GM19438 (cell line): ENCODE measurements at regions not wholly inside any gene's neighbourhood (a gene's known extent, or its start where the extent isn't known, plus 50 kb on each side); places are given as distances from the start of the nearest gene placed in this dataset.

Source experiments
- ATAC-seq: cut with Tn5 transposase; IDR thresholded peaks from one replicate; pipeline ENCODE4 v1.9.1; 2021; ENCODE audit warnings: low read depth; ENCODE audit not compliant: unreplicated experiment

DNA sequence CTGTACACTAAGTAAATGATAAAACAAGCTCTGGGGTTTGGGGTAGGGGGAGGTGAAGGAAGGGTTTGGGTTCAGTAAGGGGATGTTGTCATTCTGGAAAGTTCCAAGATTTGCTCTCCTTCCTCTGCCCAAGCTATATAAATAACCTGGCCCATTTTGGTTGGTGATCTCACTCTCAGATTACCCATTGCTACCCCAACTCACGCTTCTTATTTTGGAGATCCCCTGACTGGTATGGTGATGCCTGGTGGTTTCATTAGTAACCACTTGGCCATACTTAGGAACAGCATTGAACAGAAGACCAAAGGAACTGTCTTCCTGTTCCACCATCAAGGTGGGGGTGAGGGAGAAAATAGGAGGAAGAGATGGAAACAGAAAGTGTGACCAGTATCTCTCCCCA is 259.6 kb upstream of the TBX3 start:
- no peak for ATAC-seq

DNA sequence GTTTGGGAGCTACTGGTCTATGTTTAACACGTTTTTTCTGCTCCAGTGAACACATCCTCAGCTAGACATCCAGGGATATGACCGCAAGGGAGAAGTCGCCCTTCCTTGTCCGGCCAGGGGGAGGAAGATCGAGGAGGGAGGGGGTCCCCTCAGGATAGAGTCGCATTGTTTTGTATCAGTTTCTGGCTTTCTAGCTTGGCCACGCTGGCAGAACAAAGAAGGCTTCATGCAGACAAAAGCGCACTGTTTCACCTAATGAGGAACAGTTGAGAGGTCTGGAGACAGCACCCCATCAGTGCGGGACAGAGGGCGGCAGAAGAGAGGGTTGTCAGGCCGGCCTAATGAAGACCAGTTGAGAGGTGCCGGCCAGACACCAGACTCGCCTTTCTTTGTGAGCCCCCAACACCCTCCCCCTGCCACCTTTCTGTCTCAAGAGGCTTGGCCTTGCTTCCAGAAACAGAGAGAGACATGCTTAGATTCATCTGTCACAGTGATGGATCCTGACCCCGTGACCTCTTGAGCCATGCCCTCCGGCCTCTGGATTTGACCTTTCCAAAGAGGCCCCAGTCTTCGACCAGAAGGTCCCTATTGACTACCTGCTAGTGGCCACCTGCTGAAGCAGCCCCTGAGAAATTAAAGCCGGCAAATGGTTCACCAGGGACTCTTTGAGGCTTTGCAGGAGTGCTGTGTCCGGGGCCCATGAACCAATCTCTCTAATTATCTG is 254.7 kb upstream of the TBX3 start:
- ATAC-seq, result no peak

DNA sequence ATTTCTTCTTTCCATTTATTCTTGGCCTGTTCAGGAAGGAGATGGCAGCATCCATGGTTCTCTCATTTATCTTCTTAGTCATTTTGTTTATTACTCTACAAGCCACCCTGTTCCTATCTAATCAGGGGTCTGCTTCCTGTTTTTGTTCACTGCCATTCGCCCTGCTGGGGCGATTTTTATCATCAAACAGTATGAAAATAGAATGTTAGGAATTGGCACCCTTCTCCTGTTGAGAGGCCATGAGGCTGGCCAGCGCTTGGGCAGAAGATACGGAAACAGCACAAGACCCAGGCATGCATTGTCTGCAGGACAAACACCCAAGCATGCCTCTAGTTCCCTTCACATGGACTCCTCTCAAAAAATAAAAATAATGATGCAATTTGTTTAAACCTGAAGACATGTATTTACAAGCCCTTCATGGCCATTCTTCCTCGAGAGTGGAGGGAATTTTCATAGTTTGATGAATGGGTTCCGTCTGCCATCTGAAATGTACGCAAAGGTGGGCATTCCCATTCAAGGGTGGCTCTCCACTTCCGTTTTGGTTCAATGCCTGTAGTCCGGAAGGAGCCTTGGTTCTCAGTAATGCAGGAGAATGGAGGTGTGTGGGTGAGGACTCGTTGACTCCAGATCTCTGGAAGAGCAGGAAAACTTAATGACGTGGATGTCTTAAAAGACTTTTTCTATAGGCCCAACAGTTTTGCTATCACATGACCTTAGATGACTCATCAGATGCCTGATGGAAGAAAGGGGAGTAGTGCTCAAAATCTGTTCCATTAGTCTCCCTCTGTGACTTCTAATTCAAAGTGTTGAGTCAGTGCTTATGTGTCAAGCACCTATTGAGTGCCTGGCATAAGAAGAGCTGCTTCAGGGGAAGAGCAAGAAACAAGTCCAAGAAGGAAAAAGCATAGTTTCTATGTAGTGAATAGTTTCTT is 252.4 kb upstream of the TBX3 start:
- ATAC-seq, result no peak

DNA sequence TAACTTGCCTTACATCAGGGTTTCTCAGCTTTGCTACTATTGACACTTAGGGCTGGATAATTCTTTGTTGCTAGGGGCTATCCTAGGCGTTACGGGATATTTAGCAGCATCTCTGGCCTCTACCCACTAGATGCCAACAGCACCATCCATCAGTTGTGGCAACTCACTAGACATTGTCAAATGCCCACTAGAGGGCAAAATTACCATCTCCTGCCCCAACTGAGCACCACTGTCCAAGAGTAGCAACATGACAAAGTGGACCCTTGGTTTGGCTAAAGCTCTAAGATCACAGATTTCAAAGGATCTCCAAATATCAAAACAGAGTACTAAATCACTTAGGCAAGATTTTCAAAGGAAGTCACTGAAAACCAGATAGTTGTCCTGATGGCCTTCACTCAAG is 251.7 kb upstream of the TBX3 start:
- no peak for ATAC-seq

DNA sequence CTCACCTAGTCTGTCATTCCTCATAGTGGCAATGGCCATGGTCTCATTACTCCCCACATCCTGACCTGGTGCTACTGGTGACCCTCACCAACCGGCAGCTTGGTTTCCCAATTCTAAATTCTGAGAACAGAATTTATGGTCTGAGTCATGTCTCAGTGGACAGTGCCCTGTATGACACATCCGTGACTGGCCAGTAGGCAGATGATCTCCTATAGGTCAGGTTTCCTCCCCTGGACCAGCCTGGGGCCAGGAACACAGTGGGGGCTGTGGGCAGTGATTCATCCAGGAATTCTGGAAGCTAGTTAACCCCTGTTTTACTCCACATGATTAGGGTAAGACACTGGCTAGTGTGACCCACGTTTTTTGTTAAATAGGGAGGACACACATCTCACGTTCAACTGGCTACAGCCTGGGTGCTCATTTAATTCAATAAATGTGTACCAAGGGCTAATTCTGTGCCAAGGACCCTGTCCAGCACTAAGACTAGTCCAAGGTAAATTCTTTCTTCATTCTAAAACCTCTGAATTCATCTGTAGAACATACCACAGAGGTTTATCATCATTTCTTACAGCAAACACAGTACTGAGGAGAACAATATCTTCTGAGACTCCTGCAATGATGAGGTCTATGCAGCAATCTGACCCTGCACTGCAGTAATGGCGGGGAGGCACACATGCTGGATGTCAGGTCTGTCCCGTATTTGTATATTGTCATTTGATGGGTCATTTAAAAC is 249.6 kb upstream of the TBX3 start:
- ATAC-seq, result no peak

DNA sequence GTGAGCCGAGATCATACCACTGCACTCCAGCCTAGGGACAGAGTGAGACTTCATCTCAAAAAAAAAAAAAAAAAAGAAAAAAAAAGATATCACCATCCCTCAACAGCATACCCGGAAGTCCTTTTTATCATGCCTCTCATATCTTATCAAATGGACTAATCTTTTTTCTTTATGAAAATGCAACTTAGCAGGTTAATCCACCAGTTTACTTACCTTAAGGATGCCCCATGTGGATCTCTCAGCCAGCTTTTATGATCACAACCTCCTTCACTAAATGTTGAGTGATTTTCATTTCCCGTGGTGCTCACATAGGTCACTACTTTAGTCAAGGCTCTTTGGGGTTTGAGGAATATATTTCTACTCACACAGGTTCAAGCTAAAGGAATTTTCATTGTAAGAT is 248.8 kb upstream of the TBX3 start:
- no peak for ATAC-seq

DNA sequence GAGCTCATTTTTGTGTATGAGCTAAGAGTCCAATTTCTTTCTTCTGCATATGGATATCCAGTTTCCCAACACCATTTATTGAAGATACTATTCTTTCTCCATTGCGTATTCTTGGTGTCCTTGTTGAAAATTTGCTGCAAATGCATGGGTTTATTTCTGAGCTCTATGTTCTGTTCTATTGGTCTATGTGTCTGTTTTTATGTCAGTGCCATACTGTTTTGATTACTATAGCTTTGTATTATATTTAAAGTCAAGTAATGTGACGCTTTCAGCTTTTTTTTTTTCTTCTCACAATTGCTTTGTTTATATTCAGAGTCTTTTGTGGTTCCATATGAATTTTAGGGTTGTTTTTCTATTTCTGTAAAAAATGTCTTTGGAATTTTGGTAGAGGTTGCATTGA is 247.1 kb upstream of the TBX3 start:
- no peak for ATAC-seq

DNA sequence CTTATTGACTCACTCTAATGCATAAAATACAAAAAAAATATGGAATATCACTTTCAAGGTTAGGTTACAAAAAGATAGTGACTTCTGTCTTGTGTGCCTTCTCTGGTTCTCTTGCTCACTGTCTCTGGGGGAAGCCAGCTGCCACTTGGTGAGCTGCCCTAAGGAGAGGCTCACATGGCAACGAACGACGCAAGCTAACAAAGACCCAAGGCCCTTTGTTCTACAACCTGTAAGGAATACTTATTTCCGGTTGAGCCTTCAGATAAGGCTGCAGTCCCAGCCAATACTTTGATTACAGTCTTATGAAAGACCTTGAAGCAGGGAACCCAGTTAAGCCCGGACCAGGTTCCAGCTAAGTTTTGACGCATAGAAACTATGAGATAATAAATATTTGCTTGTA is 242.4 kb upstream of the TBX3 start:
- ATAC-seq, result no peak

DNA sequence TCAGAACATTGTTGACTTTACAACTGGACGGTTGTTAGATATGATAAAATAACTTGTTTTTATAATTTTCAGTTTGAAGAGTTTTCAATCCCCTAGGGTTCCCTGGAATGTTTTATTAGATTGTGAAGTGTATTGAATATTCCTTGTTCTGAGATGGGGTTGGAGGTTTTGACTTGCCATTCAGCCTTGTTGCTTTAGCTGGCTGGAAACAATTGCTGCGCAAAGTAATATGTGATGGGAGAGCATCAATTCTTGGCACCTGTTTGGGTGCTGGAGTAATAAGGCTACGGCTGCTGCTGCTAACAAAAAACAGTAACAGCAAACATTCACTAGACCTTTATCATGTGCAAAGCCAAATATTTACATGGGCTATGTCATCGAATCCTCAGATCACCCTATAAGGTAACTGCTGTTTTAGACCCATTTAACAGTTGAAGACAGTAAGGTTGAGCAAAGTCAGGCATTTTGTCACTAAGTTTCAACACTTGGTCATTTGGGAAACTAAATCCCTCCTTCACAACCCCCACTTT is 241.0 kb upstream of the TBX3 start:
- no peak for ATAC-seq

DNA sequence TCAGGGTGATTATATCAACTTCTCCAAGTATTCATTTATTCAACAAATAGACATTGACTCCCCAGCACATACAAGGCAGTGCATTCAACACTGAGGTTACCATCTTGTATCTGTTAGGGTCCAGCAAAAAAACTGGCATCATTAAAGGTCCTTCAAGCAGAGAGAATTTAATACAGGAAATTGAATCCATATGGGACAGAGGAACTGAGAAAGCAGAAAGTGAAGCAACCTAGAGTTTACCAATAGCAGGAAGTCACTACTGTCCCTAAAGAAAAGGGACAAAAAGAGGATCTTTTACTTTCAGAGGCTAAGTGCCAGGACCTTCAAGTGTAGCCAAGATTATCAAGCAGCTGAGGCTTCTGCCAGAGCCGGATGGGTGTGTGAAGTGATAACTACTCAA is 237.8 kb upstream of the TBX3 start:
- no peak for ATAC-seq

DNA sequence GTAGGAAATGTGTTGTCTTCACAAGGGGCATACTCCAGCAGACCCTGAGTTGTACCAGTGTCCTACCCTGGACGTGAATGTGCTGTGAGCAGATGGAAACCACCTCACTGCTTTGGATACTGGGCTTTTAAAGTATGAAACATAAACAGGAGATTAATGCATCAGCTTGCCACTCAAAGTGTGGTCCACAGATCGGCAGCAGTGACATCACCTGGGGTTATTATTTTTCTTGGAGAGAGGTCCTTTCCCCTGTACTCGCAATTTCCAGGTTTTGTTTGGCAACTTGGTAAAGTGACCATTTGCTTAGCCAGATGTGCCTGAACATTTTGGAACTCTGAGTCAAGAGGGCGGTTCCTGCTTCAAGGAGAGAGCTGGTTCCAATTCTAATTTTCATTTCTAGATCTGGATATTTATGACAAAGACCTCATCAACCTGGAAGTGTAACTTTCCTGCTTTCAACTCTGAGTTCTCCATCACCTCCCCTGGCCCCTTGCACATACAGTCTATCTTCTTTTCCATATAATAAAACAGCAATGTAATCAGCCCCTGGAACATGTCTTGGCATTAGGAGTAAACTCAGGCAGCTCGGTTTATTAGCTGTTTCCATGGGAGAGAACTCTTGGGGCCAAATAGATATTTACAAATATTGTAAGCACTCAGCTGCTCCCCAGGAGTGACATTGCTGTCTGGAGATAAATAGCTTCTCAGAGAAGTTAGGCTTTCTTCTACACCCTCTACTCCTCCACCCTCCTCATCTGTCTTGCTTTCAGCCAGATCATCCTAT is 237.0 kb upstream of the TBX3 start:
- no peak for ATAC-seq

DNA sequence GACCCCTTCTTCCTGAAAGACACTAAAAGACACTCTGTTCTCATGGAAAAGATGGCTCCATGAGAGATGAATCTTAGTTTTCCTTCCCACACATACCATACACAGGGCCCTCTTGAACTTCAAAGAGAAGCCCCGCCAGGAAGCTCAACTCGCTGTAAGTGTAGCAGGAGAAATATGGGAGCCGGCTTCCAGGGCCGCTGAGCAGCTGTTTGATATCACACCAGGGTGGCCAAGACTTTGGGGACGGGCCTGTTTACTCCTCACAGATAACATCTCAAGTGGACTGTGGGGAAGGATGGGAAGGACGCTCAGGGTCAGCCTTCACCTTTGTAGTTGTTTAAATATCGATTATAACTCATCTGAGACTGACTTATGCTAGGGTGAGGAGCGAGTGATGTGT is 235.5 kb upstream of the TBX3 start:
- no peak for ATAC-seq

DNA sequence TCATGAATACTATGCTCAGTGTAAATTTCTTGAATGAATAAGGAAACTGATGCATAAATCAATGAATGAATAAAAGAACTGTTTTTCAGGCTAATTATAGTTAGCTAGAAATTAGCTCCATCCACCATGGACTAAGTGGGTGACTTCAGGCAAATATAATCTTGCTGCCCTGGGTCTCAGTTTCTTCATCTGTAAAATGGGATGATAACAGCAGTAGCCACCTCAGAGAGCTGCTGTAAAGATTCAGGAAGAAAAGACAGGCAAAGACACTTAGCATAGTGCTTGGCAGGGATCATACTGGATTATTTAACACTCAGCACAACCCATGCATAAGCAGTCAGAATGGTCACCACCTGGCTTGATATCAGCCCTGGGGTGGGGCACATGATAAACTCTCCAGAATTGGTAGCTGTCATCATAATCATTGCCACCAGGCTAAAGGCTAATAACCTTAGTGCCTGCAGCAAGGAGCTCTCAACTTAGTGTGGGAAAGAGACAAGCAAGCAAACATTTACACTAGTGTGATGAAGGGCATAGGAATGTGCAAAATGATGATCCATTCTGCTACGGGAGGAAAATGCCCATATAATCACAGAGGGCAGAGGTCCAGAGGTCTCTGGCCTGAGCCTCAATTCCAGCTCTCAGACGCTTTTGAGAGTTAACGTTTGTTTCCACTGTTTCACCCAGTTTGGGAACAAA is 234.7 kb upstream of the TBX3 start:
- no peak for ATAC-seq

DNA sequence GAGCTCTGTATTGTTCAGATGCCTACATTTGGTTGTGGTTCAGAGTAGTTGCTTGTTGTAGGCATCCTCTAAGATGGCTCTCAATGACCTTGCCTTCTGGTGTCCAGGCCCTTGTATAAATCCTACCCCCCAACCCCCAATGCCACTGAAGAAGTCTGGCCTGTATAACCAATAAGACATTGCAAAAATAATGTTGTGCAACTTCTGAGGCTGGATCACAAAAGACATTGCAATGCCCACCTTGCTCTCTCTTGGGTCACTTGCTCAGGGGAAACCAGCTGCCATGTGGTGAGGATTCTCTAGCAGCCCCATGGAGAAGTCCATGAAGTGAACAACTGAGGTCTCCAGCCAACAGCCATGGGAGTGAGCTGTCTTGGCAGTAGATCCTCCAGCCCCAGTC is 234.0 kb upstream of the TBX3 start:
- ATAC-seq, result no peak

DNA sequence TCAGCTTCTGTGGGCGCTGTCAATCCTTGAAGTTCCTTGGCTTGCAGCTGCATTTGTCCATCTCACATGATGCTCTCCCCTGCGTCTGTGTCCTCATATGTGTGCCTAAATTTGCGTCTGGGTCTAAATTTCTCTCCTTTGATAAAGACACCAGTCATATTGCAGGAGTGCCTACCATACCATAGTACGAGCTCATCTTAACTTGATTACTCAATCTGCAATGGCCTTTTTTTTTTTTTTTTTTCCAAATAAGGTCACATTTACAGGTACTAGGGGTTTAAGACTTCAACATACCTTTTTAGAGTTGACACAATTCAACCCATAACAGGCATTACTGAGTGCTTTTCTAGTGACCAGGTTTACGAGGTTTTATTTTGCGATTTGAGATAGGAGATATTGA is 233.3 kb upstream of the TBX3 start:
- ATAC-seq, result no peak

DNA sequence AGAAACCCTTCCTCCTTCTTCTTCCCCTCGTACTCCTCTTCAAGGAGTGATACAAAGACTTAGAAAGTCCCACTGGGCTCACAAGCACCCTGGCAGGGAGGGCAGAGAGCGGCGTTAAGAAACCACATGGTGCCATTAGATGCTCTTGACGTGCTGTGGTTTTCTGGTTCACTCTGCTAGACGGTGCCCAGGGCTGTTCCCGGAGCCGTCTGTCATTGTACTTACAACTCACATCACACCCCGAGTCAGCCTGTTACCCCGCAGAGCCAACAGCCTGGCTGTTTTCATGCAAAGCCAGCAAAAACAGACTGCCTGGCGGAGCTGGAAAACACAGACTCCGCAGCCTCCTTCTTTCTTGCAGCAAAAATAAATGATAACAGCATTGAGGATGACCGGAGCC is 232.6 kb upstream of the TBX3 start:
- no peak for ATAC-seq

DNA sequence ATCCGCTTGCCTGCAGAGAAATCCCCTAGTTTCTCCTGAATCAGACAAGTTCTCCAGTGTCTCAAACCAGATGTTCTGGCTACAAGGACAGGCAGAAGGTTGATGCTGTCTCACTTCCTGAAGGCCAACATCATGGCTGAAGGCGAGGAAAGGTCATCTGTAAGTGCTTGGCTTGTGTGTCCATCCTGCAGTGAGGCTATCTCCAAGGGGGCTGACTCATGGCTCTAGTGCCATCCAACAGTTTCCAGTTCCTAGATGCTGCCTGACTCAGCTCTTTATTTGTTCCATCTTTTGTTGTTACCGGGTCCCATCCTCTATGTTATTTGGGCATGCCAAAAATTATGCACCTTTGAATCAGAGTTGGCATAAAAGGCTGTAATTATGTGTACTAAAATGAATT is 232.1 kb upstream of the TBX3 start:
- no peak for ATAC-seq

DNA sequence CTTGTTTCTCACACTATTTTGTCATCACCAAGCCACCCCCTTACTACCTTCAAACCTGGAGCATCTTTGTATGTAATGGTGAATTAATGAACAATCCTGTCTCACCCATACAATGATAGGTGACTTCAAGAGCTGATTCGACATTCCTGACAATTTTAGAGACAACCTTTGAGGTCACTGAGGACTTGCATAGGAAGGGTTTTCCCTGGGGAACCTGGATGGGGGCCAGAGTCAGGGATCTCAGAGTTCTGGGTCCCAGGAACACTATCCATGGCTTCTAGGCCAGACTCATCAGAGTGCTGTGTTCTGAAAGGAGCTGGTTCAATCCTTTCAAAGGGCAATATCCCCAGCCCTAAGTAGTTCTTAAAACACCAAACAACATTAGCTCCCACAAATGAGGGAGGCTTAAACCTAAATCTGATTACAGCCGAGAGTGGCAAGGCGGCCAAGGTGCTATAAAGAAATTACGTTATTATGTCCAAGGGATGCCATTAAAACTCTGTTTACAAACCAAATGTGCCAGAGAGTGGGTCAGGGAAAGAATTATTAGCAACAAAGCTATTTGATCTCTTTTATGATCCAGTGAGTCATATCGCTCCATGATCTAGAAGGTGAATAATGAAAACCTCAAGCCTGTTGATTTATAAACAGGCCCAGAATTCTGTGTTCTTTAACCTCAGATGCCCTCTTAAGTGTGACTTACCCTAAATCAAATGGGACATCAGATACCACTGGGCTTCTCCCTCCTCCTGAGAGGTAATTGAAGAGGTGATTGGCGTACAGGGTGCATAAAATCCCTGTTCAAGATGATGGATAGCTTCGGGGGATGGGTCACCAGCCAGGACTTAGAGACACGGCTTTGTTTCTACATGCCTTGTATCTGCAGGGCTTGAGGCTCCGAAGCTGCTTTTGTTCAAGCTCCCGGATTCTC is 230.2 kb upstream of the TBX3 start:
- ATAC-seq, result no peak

DNA sequence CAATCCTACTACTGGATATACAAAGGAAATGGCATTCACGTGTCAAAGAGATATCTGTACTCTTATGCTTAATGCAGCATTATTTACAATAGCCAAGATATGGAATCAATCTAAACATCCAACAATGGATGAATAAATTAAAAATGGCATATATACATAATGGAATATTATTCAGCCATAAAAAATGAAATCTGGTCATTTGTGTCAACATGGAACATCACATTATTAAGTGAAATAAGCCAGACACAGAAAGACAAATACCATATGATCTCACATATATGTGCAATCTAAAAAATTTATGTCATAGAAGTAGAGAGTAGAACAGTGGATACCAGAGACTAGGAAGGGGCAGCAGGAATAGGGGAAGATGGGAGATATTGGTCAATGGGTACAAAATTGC is 228.8 kb upstream of the TBX3 start:
- no peak for ATAC-seq
